Heart left ventricle (tissue), 16 donors: ENCODE measurements at regions not wholly inside any gene's neighbourhood (a gene's known extent, or its start where the extent isn't known, plus 50 kb on each side); places are given as distances from the start of the nearest gene placed in this dataset.
"Not testable (repeated sequence)": the region's sequence is repeated elsewhere in the genome, so short reads cannot be mapped to it uniquely, and the experiment has no call there.

Experiments used
- ATAC-seq, 4 donors: fragments of 200-7000 bp; cut with Tn5 transposase; one replicate each; pipeline ENCODE4 v1.9.1; 2020 to 2022; ENCODE audit warnings: moderate library complexity in 4 of 4, mild to moderate bottlenecking in 3 of 4, moderate number of reproducible peaks in 1 of 4
- DNase-seq, 5 donors: peaks; one replicate each; pipeline ENCODE4 v3.0.0-alpha.2; 2020
- H3K27ac ChIP-seq, 12 donors: fragments of 200-600 bp; sonication (generic) in 4 of 12; one replicate each; pipeline versions ENCODE4 v1.5.0 to v1.8.0; 2016 to 2022; ENCODE audit warnings: mild to moderate bottlenecking in 2 of 12
- H3K27me3 ChIP-seq, 9 donors: fragments of 200-600 bp; sonication (generic) in 2 of 9; one replicate each; pipeline versions ENCODE4 v1.5.1 to v1.8.0; 2016 to 2022; ENCODE audit warnings: mild to moderate bottlenecking in 3 of 9
- H3K36me3 ChIP-seq, 9 donors: fragments of 200-600 bp; sonication (generic) in 2 of 9; one replicate each; pipeline versions ENCODE4 v1.5.0 to v1.8.0; 2018 to 2022; ENCODE audit warnings: mild to moderate bottlenecking in 2 of 9
- H3K4me1 ChIP-seq, 12 donors: fragments of 200-600 bp; sonication (generic) in 4 of 12; one replicate each; pipeline versions ENCODE4 v1.5.0 to v1.8.0; 2016 to 2022; ENCODE audit warnings: mild to moderate bottlenecking in 3 of 12
- H3K4me3 ChIP-seq, 12 donors: fragments of 200-600 bp; sonication (generic) in 4 of 12; one replicate each; pipeline versions ENCODE4 v1.5.0 to v1.8.0; 2017 to 2022; ENCODE audit warnings: mild to moderate bottlenecking in 9 of 12, moderate library complexity in 4 of 12
- H3K9me3 ChIP-seq, 12 donors: fragments of 200-600 bp; sonication (generic) in 4 of 12; one replicate each; pipeline versions ENCODE4 v1.5.0 to v1.8.0; 2016 to 2022; ENCODE audit warnings: mild to moderate bottlenecking in 1 of 12
- CTCF ChIP-seq, 12 donors: fragments of 200-600 bp; sonication (generic) in 4 of 12; IDR thresholded peaks; one replicate each; pipeline versions ENCODE4 v1.5.0 to v1.8.0; 2018 to 2022; ENCODE audit warnings: antibody characterized with exemption in 12 of 12, mild to moderate bottlenecking in 5 of 12
- POLR2A ChIP-seq, 2 donors: fragments of 450-650 bp; IDR thresholded peaks; one replicate each; pipeline ENCODE4 v1.6.1; 2017; ENCODE audit warnings: antibody characterized with exemption in 2 of 2, mild to moderate bottlenecking in 2 of 2, moderate library complexity in 2 of 2
- WGBS, 4 donors: extraction: QIAGEN DNeasy Blood & Tissue Kit in 2 of 4; methylation state at CpG; one replicate each; pipeline versions ENCODE4 v1.1.5 to v1.1.7; 2013 to 2018; 5-methylcytosine and 5-hydroxymethylcytosine counted together
- intact Hi-C, 10 donors: fragments of 100-400 bp; cut with DNase I; formaldehyde crosslinking; loops; one replicate each; pipeline versions ENCODE4 v1.11.1 to v1.14.2; 2022
- donor health status: ischemic (EF 13 %, LVEDD 7.1; RV severe dilation, severe dysfunction).
- donor health status: healthy with polysubstance abuse.
- donor health status: DM: no; HTN: yes; CAD: no.
- donor health status: DM: no; HTN: no; CAD: no.
- donor health status: ischemic (EF 25% LVEDD 6.9; RV normal size, moderate dysfunction).
- donor health status: ischemic (EF 25% LVEDD 5.7; RV mildly dilated, moderate dysfunction).
- donor health status: healthy.
- donor health status: DM: yes; HTN: yes; CAD: no.
- donor health status: ischemic (EF 35%, LVEDD 5.7; RV mildly dilated, moderate dysfunction).
- donor health status: nonischemic (EF 11% LVEDD 7.7; RV severe dilation, severe dysfunction).
- donor health status: DM: yes; HTN: yes; CAD: no.
- donor health status: PGD.
- donor health status: ischemic (EF 29% LVEDD 5.4; RV normal size, mild dysfunction).
- donor health status: nonischemic (EF 23%, LVEDD 6.1; RV moderate dilation, normal function).

- Histone ChIP-seq H3K27ac (no peak overlapping the region), H3K36me3 (no peaks in the 10 kb centered on the region), H3K9me3 (peaks cover 0 to 4% (median 0%) of the 10 kb centered on the region in 12 donors), H3K4me3 (no peak overlapping the region), H3K27me3 (no peaks in the 10 kb centered on the region), H3K4me1 (no peaks in the 10 kb centered on the region)
- intact Hi-C loops, result no loop called here
- TF ChIP-seq POLR2A (IDR thresholded peaks at IDR 0.05), result no peak
- no peak for TF ChIP-seq CTCF (IDR thresholded peaks at IDR 0.05)
- DNase-seq (no peak), ATAC-seq (no peak)
- WGBS, 4 donors, result 77 to 81% (median 80%) methylated on average over 18 of the region's 18 CpGs
Observed at GRCh38 chrX:1027133-1027532, 185.3 kb downstream of the CRLF2 start.

- no peak for ATAC-seq
- 63 to 68% (median 66%) methylated on average over 13 of the region's 13 CpGs for WGBS, 4 donors
- Histone ChIP-seq H3K9me3 (peaks cover 0 to 8% (median 4%) of the 10 kb centered on the region in 12 donors), H3K27ac (no peak overlapping the region), H3K27me3 (no peaks in the 10 kb centered on the region), H3K4me1 (no peaks in the 10 kb centered on the region), H3K36me3 (no peaks in the 10 kb centered on the region), H3K4me3 (no peak overlapping the region)
- intact Hi-C loops, result no loop called here
- no peak for DNase-seq
- TF ChIP-seq CTCF (IDR thresholded peaks at IDR 0.05) (no peak), POLR2A (IDR thresholded peaks at IDR 0.05) (no peak)
Observed at GRCh38 chrX:1026263-1027015, 186.0 kb downstream of the CRLF2 start.

- H3K9me3 ChIP-seq, result peaks cover 0 to 17% (median 7%) of the 10 kb centered on the region in 12 donors
- no peaks in the 10 kb centered on the region for H3K36me3 ChIP-seq
- intact Hi-C loops, result no loop called here
- no peak overlapping the region for H3K27ac ChIP-seq
- no peak overlapping the region for H3K4me3 ChIP-seq
- 73 to 81% (median 79%) methylated on average over 11 of the region's 11 CpGs for WGBS, 4 donors
- no peaks in the 10 kb centered on the region for H3K4me1 ChIP-seq
- TF ChIP-seq CTCF (IDR thresholded peaks at IDR 0.05), result no peak
- TF ChIP-seq POLR2A (IDR thresholded peaks at IDR 0.05), result no peak
- no peaks in the 10 kb centered on the region for H3K27me3 ChIP-seq
- ATAC-seq (no peak), DNase-seq (no peak)
Observed at GRCh38 chrX:1025413-1025812, 187.0 kb downstream of the CRLF2 start.

- Histone ChIP-seq H3K4me1 (no peaks in the 10 kb centered on the region), H3K27me3 (no peaks in the 10 kb centered on the region), H3K9me3 (peaks cover 0 to 17% (median 7%) of the 10 kb centered on the region in 12 donors), H3K36me3 (no peaks in the 10 kb centered on the region), H3K27ac (no peak overlapping the region), H3K4me3 (no peak overlapping the region)
- ATAC-seq, result no peak
- intact Hi-C loops, result no loop called here
- TF ChIP-seq CTCF (IDR thresholded peaks at IDR 0.05), result no peak
- no peak for TF ChIP-seq POLR2A (IDR thresholded peaks at IDR 0.05)
- no peak for DNase-seq
- 67 to 76% (median 74%) methylated on average over 12 of the region's 12 CpGs for WGBS, 4 donors
Observed at GRCh38 chrX:1023676-1024075, 188.8 kb downstream of the CRLF2 start.

GRCh38 chrX:1021314-1021993 is 191.0 kb downstream of the CRLF2 start:
- 93 to 95% (median 94%) methylated on average over 9 of the region's 9 CpGs for WGBS, 4 donors
- H3K27me3 ChIP-seq, DNase-seq, intact Hi-C loops, H3K4me3 ChIP-seq, H3K4me1 ChIP-seq, H3K36me3 ChIP-seq, H3K27ac ChIP-seq, ATAC-seq: not testable (repeated sequence)
- peaks cover 0 to 21% (median 8%) of the 10 kb centered on the region in 12 donors for H3K9me3 ChIP-seq
